ENCODE measurements at regions not wholly inside any gene's neighbourhood (a gene's known extent, or its start where the extent isn't known, plus 50 kb on each side); places are given as distances from the start of the nearest gene placed in this dataset.

DNA sequence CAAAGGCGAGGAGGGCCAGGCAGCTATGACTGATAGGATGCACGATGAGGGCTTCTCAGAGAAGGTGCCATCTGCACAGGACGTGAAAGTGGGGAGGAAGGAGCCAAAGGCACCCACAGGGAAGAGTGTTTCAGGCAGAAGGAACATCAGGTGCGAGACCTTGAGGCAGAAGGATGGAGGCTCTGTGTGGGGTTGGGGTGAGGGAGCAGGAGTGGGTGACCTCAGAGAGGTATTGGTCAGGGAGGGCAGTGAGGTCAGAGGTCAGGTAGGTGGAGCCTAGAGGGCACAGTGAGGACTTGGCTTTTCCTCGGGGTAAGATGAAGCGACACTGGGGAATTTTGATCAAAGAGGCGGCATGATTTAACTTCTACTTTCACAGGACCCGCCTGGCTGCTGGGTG, 64.7 kb upstream of the XPA start:
- TF ChIP-seq CTCF (IDR thresholded peaks at IDR 0.05) (no peak), POLR2AphosphoS5 (IDR thresholded peaks at IDR 0.05; ENCODE audit: low read depth, low read length) (no peak), RAD21 (IDR thresholded peaks at IDR 0.05; ENCODE audit: low read length) (no peak), RFX5 (IDR thresholded peaks at IDR 0.05; ENCODE audit: low read length) (no peak), EP300 (IDR thresholded peaks at IDR 0.05; ENCODE audit: borderline replicate concordance in 1 of 2, low read depth in 1 of 2, low read length in 1 of 2) (no peak), JUND (IDR thresholded peaks at IDR 0.05) (no peak), FOSL2 (IDR thresholded peaks at IDR 0.05; ENCODE audit: borderline replicate concordance, low read depth) (no peak)
- TF ChIP-seq, protein P1, sequence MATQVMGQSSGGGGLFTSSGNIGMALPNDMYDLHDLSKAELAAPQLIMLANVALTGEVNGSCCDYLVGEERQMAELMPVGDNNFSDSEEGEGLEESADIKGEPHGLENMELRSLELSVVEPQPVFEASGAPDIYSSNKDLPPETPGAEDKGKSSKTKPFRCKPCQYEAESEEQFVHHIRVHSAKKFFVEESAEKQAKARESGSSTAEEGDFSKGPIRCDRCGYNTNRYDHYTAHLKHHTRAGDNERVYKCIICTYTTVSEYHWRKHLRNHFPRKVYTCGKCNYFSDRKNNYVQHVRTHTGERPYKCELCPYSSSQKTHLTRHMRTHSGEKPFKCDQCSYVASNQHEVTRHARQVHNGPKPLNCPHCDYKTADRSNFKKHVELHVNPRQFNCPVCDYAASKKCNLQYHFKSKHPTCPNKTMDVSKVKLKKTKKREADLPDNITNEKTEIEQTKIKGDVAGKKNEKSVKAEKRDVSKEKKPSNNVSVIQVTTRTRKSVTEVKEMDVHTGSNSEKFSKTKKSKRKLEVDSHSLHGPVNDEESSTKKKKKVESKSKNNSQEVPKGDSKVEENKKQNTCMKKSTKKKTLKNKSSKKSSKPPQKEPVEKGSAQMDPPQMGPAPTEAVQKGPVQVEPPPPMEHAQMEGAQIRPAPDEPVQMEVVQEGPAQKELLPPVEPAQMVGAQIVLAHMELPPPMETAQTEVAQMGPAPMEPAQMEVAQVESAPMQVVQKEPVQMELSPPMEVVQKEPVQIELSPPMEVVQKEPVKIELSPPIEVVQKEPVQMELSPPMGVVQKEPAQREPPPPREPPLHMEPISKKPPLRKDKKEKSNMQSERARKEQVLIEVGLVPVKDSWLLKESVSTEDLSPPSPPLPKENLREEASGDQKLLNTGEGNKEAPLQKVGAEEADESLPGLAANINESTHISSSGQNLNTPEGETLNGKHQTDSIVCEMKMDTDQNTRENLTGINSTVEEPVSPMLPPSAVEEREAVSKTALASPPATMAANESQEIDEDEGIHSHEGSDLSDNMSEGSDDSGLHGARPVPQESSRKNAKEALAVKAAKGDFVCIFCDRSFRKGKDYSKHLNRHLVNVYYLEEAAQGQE (IDR thresholded peaks at IDR 0.05; ENCODE audit: low read depth, low read length), result no peak

Measured in SK-N-SH (cell line).